Spleen (tissue), 11 donors: ENCODE measurements at regions not wholly inside any gene's neighbourhood (a gene's known extent, or its start where the extent isn't known, plus 50 kb on each side); places are given as distances from the start of the nearest gene placed in this dataset.

Experiments
- DNase-seq: peaks from one replicate; pipeline ENCODE4 v3.0.0-alpha.2; 2020
- H3K27ac ChIP-seq, 8 donors: fragments of 200-600 bp; sonication (generic) in 7 of 8; 1 replicate in 4 of 8; 2 replicates in 4 of 8; pipeline versions ENCODE4 v1.5.0 to v1.8.0; 2016 to 2021; ENCODE audit warnings: inconsistent platforms in 4 of 8, mild to moderate bottlenecking in 4 of 8, moderate library complexity in 1 of 8
- H3K27me3 ChIP-seq, 7 donors: fragments of 200-600 bp; sonication (generic) in 6 of 7; replicated peaks in 1 of 7; 1 replicate in 4 of 7; 2 replicates in 3 of 7; pipeline versions ENCODE4 v1.5.0 to v1.8.0; 2016 to 2021; ENCODE audit warnings: inconsistent platforms in 3 of 7, mild to moderate bottlenecking in 1 of 7
- H3K36me3 ChIP-seq, 6 donors: fragments of 200-600 bp; sonication (generic) in 5 of 6; 1 replicate in 4 of 6; 2 replicates in 2 of 6; pipeline versions ENCODE4 v1.5.0 to v1.8.0; 2016 to 2021; ENCODE audit warnings: inconsistent platforms in 2 of 6
- H3K4me1 ChIP-seq, 6 donors: fragments of 200-600 bp; sonication (generic) in 5 of 6; 1 replicate in 3 of 6; 2 replicates in 3 of 6; pipeline versions ENCODE4 v1.5.0 to v1.8.0; 2016 to 2021; ENCODE audit warnings: inconsistent platforms in 3 of 6
- H3K4me3 ChIP-seq, 8 donors: fragments of 200-600 bp; sonication (generic) in 7 of 8; 1 replicate in 4 of 8; 2 replicates in 4 of 8; pipeline versions ENCODE4 v1.5.0 to v1.8.0; 2016 to 2021; ENCODE audit warnings: inconsistent platforms in 4 of 8, mild to moderate bottlenecking in 4 of 8, moderate library complexity in 2 of 8
- H3K9me3 ChIP-seq, 8 donors: fragments of 200-600 bp; sonication (generic) in 7 of 8; 1 replicate in 4 of 8; 2 replicates in 4 of 8; pipeline versions ENCODE4 v1.5.0 to v1.8.0; 2016 to 2021; ENCODE audit warnings: inconsistent platforms in 4 of 8
- CTCF ChIP-seq, 11 experiments: fragments of 200-600 bp in 7 of 11; fragments of 450-650 bp in 4 of 11; sonication (generic) in 4 of 11; IDR thresholded peaks in 8 of 11; conservative IDR thresholded peaks in 3 of 11; 1 replicate in 7 of 11; 2 replicates in 4 of 11; pipeline versions ENCODE4 v1.4.0 to v1.8.0; 2016 to 2021; ENCODE audit warnings: antibody characterized with exemption in 11 of 11, inconsistent platforms in 4 of 11, mild to moderate bottlenecking in 1 of 11
- POLR2A ChIP-seq, 3 donors: fragments of 450-650 bp; IDR thresholded peaks; one replicate each; pipeline ENCODE4 v1.5.1; 2017; ENCODE audit warnings: antibody characterized with exemption in 3 of 3, mild to moderate bottlenecking in 1 of 3
- POLR2AphosphoS5 ChIP-seq, 3 donors: sonication (generic); formaldehyde crosslinking; IDR thresholded peaks; one replicate each; pipeline ENCODE4 v1.5.1; 2017; ENCODE audit warnings: antibody characterized with exemption in 3 of 3
- WGBS, 5 donors: extraction: QIAGEN DNeasy Blood & Tissue Kit in 3 of 5; methylation state at CpG; one replicate each; pipeline versions ENCODE4 v1.1.5 to v1.1.7; 2013 to 2018; 5-methylcytosine and 5-hydroxymethylcytosine counted together
- intact Hi-C: fragments of 100-400 bp; cut with DNase I; formaldehyde crosslinking; loops from one replicate; pipeline ENCODE4 v1.15.0; 2023; ENCODE audit warnings: low total_unique reads
- donor health status: healthy with polysubstance abuse.
- donor health status: DM: no; HTN: no; CAD: no; lungs with moderate emphysema.
- donor health status: DM: no; HTN: no; CAD: no.
- donor health status: Bipolar disorder and iron deficiency.
- donor health status: healthy.
- donor health status: DM: no; HTN: no; CAD: no.
- donor health status: DM: yes; HTN: yes; CAD: no.

GRCh38 chr1:232682248-232682647 lies 52.3 kb upstream of the SIPA1L2 start:
- H3K36me3 ChIP-seq = no peaks in the 10 kb centered on the region
- WGBS, 5 donors = 53 to 63% (median 63%) methylated on average over 4 of the region's 4 CpGs
- H3K27me3 ChIP-seq = no peaks in the 10 kb centered on the region
- no peak for DNase-seq
- TF ChIP-seq POLR2AphosphoS5 (IDR thresholded peaks at IDR 0.05) (no peak), CTCF (IDR thresholded peaks at IDR 0.05 in 8 of 11, conservative IDR thresholded peaks at IDR 0.05 in 3 of 11) (no peak), POLR2A (IDR thresholded peaks at IDR 0.05) (no peak)
- intact Hi-C loops = no loop called here
- H3K9me3 ChIP-seq = no peaks in the 10 kb centered on the region
- H3K4me1 ChIP-seq = no peaks in the 10 kb centered on the region
- no peak overlapping the region for H3K27ac ChIP-seq
- H3K4me3 ChIP-seq = no peak overlapping the region

- H3K4me1 ChIP-seq = no peaks in the 10 kb centered on the region
- no peak overlapping the region for H3K4me3 ChIP-seq
- WGBS, 5 donors = 80 to 89% (median 81%) methylated on average over 3 of the region's 3 CpGs
- no peaks in the 10 kb centered on the region for H3K36me3 ChIP-seq
- H3K27me3 ChIP-seq = no peaks in the 10 kb centered on the region
- intact Hi-C loops = no loop called here
- TF ChIP-seq CTCF (IDR thresholded peaks at IDR 0.05 in 8 of 11, conservative IDR thresholded peaks at IDR 0.05 in 3 of 11) (no peak), POLR2AphosphoS5 (IDR thresholded peaks at IDR 0.05) (no peak), POLR2A (IDR thresholded peaks at IDR 0.05) (no peak)
- DNase-seq = no peak
- H3K27ac ChIP-seq = no peak overlapping the region
- H3K9me3 ChIP-seq = no peaks in the 10 kb centered on the region
Observed at GRCh38 chr1:232684371-232685105, 54.6 kb upstream of the SIPA1L2 start.

- Histone ChIP-seq H3K4me3 (no peak overlapping the region), H3K27ac (no peak overlapping the region), H3K36me3 (no peaks in the 10 kb centered on the region), H3K4me1 (no peaks in the 10 kb centered on the region), H3K27me3 (peaks cover 0 to 3% (median 0%) of the 10 kb centered on the region in 7 donors), H3K9me3 (no peaks in the 10 kb centered on the region)
- 34 to 47% (median 43%) methylated on average over 4 of the region's 4 CpGs for WGBS, 5 donors
- no peak for DNase-seq
- intact Hi-C loops = no loop called here
- TF ChIP-seq POLR2AphosphoS5 (IDR thresholded peaks at IDR 0.05) = no peak
- TF ChIP-seq POLR2A (IDR thresholded peaks at IDR 0.05) = no peak
- no peak for TF ChIP-seq CTCF (IDR thresholded peaks at IDR 0.05 in 8 of 11, conservative IDR thresholded peaks at IDR 0.05 in 3 of 11)
Observed at GRCh38 chr1:232686346-232686745, 56.4 kb upstream of the SIPA1L2 start.

GRCh38 chr1:232687304-232687703 lies 57.4 kb upstream of the SIPA1L2 start:
- H3K27ac ChIP-seq = no peak overlapping the region
- no peaks in the 10 kb centered on the region for H3K4me1 ChIP-seq
- intact Hi-C loops = no loop called here
- H3K27me3 ChIP-seq = peaks cover 0 to 6% (median 0%) of the 10 kb centered on the region in 7 donors
- H3K36me3 ChIP-seq = no peaks in the 10 kb centered on the region
- H3K9me3 ChIP-seq = no peaks in the 10 kb centered on the region
- H3K4me3 ChIP-seq = no peak overlapping the region
- no peak for DNase-seq
- TF ChIP-seq POLR2AphosphoS5 (IDR thresholded peaks at IDR 0.05) (no peak), CTCF (IDR thresholded peaks at IDR 0.05 in 8 of 11, conservative IDR thresholded peaks at IDR 0.05 in 3 of 11) (no peak)
- 91 to 96% (median 96%) methylated on average over 6 of the region's 6 CpGs for WGBS, 5 donors
